HL-60/S4 treated with phorbol 12-myristate 13-acetate at 8.2 ng/mL for 4 days and 3 days (cell line): ENCODE measurements at regions not wholly inside any gene's neighbourhood (a gene's known extent, or its start where the extent isn't known, plus 50 kb on each side); places are given as distances from the start of the nearest gene placed in this dataset.

Experiments used
- in situ Hi-C: fragments of 300-500 bp; cut with MboI; formaldehyde crosslinking; loops from 2 replicates; pipeline ENCODE4 v1.15.0; 2022; ENCODE audit warnings: low sequenced_read_pairs

DNA sequence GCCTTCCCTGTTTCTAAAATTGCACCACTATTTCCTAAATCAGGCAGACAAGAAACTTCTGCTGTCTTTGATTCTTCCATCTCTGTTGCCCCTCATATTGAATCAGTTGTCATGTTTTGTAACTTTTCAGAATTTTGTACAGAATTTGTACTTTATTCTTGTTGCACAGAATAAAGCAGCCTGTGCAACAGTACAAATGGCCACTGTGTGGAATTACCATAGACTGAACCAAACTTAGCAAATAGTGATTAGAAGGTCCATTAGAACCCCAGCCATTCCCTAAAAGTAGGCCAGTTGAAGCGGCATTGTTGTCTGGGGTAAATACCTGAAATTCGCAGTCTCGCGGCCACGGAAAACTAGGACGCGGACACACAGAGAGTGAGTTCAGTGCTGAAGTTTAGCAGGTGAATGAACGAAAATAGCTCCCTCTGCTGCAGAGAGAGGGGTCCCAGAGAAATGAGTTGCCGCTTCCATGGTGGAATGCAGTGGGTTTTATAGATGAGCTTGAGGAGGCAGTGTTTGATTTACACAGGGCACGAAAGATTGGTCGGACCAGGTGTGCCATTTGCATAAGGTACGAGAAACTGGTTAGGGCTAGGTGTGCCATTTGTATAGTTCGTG is 71.8 kb downstream of the C4orf33 start:
- in situ Hi-C loops = no loop called here

DNA sequence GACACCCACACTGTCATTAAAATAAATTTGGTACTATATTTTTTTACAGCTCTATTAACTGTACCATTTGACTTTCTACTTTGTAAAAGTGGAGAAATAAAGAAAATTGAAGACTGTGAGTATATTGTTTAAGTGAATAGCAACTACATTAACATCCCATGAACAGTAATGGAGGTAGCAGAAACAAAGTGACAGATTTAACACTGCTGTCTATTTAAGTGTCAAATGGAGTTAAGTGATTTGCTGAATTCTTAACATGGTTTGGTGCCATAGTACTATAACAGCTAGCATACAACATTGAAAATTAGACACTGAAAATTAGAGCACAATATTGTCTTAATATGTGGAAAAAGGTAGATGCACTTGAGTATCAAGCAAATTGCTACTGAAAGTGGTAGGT is 76.2 kb downstream of the C4orf33 start:
- in situ Hi-C loops = no loop called here

DNA sequence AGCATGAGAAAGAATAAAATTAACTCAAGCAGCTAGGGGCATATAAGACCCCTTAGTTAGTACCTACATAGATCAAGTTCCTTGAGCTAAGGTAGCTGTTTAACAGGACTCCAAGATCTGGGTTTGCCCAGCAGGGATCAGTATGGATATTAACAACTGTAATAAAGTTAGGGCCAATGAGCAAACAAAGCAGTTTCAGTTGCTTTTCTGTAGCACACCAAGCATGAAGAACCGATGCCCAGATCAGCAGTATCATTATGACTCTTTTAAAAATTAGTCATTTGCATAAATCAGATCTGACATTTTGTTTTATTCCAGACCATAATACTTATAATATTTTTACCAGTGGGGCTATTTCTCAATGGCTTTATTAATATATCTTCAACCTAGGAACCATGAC is 80.9 kb downstream of the C4orf33 start:
- in situ Hi-C loops = no loop called here

DNA sequence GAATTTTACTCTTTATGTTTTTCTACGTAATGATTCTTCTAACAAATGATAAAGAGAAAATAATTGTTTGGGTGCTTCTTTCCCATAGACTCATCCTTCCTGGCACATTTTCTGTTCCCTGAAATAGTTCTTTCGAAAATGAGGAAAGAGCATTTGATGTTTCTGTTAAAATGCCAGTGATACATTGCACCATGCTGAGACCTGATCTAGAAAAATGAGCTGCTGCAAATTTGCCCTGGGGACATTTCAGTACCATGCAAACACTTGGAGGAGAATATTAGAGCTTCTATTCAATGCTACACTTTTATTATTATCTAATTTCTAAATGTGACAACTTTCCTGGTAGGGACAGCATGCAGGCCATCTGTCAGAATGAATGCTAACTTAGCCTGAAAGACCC is 83.3 kb downstream of the C4orf33 start:
- in situ Hi-C loops = no loop called here

DNA sequence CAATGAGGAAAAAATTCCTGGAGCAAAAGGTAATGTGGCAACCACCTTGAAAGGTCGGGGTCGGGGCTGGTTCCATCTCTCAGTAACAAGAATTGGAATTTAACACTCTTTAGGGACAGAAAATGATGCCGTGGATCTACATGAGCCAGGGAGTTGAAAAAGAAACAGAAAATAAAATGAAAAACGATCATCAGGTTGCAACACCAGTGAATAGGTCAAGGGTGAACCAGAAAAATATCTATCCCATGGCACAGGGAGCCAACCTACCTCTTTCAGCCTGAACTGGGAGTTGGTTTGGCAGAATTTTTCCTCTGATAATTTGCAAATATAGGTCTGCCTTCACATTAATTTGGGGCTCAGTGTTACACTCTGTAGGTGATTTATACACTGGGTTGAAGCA is 93.7 kb downstream of the C4orf33 start:
- in situ Hi-C loops = no loop called here

DNA sequence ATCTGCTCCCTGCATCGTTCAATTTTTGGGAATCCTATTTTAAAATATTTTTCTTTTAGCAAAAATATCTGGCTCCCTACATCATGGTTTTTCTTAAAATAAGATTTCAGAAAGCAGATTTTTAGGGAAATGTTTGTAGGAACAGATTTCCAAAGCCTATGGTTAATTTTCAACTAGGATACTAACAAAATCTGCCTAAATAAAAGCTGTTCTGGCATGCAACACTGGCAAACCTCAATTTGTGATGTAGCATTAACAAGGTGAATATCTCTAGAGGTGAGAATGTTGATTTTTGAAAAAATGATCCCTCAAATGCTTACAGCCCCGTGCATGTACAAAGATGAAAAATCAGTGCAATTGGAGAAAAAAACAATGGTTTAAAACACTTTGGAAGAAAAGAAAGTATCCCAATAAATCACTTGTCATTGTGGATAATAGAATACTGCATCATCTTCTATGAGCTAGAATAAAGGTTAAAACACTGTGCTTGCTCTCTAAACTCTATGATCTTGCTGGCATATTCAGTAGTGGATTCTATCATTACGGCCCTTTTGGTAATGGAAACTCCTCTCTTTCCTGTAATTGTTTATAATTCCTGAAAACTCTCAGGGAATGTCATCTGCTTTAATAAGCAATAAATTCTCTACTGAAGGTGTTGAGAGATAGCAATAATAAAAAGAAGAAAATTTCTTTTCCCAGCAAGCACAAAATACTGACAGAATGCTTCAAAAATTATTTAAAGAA is 97.6 kb downstream of the C4orf33 start:
- in situ Hi-C loops = no loop called here

DNA sequence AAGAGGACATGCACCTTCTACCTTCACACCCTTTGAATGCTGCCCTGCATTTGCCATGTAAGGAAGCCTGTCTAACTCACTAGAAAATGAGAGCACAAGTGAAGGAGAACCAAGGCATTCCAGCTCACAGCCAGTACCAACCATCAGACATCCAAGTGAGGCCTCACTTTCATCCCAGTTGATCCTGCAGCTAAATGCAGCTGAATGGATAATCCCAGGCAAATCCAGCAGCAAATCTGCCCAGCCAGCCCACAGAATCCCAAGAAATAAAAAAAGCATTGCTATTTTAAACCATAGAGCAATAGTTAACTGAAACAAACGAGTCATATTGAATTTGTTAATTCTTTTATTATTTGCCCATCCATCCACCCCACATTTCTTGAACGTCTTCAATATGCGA is 112.5 kb downstream of the C4orf33 start:
- in situ Hi-C loops = no loop called here

DNA sequence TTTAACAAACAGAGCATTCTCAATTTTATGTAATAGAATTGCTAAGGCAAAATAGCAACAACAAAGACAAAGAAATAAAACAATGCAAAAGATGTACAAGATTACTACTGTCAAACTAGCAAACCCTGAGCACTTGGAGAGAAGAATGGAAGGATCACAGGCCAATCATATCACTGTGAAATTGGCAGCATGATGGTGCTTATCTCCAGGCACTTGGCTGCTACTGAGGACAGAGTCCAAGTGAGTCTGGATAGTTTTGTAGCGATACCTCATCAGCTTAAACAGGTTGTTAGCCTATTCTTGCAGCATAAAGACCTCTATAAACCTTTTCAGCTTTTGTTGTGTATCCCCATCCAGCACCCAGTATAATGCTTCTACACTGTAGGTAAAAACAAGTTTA is 117.7 kb downstream of the C4orf33 start:
- in situ Hi-C loops = no loop called here

DNA sequence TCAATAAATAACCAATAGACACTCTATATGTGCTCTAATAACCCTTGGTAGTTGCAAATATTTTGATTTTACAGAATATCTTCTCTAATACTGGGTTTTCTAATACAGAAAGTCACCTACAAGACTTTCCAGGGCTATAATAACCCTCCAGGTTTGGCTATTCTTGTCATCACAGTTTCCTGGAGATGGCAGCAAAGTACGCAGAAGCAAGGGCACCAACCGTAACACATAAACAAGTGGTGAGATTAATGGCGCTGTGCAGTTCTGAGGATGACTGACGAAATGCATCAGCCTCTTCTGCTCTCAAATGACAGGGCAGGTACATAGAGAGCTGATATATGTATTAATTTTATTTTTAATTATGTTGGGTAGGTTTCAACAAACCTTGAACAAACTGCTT is 122.4 kb downstream of the C4orf33 start:
- in situ Hi-C loops = no loop called here

DNA sequence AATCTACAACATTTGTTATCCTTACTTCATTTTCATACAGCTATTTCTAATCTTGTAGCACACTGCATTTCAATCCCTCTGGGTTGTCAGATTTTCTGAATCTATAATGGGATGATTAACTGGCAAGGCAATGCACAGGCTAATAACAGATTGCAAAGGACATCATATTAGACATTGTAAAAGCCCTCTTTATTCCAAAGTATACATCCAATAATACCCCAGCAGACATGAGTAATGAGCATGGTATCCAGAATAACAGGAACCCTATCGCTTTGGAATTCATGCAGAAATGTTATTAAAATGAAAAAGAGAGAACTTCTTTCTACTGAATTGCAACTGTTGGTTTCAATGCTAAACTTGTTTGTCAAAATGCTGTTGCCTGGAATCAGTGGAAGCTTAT is 122.9 kb downstream of the C4orf33 start:
- in situ Hi-C loops = no loop called here

DNA sequence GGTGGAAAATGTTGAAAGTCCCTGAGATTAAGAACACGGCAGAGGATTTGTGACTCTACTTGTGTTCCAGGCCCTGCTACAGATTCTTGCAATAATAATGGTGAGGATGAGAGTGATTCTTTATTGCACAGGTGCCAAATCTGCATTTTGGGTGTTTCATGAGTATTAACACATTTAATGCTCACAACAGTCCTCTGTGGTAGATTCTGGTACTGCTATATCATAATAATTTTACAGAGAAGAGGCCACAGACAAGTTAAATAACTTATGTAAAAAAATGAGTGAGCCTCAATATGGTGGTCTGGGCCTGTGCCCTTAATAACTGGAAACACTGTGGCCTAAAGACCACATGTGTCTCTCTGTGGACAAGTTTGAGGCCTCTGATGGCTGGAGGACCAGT is 124.3 kb downstream of the C4orf33 start:
- in situ Hi-C loops = no loop called here

DNA sequence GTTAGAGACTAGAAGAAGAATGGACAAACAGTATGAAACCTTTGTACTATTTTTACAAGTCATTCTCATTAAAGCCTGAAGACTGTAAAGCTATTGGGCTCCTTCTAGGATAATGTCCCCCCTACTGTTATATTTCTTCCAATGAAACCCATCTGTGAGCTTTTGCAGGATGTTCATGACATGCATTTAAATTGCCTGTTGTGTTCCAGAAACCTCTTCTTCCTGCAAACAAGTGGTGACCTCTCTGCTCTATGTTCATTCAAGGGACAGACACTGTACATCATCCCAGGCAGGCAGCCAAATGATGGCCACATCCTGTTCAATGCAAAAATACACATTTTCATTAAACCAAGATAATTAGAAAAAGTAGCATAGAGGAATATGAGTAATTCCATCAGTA is 128.0 kb downstream of the C4orf33 start:
- in situ Hi-C loops = no loop called here

DNA sequence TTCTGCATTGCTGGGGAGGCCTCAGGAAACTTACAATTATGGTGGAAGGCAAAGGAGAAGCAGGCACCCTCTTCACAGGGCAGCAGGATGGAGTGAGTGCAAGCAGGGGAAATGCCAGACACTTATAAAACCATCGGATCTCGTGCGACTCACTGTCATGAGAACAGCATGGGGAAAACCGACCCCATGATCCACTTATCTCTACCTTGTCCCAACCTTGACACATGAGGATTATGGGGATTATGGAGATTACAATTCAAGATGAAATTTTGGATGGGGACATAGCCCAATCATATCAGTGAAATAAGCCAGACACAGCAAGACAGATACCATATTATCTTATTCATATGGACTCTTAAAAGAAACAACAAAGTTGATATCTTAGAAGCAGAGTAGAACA is 134.9 kb downstream of the C4orf33 start:
- in situ Hi-C loops = no loop called here

DNA sequence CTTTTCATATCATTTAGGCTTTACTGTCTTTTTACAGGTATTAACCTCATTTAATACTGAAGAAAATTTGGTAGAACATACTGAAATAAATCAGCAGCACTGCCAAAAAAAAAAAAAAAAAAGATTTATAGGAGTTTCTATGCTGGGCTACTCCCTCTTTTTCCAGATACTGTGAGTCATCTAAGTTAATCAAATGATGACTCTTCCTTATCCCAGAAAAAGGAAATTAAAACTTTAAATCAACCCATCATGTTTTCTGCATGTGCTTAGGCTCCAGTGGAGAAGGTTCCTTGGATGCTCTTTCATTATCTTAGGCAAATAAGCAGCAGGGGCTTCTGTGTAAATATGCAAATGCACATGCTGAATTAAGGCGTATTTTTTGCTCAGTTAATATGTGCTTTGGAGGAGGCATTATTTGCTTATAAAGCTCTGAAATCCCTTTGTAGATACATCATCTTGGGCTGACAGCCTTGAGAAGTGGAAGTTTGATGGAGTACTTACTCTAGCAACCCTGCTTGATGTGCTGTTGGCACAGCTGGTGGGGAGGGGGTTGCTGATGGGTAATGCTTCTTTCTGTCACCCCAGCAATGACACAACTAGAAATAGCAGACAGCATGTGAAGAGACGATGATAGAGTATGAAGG is 136.1 kb downstream of the C4orf33 start:
- in situ Hi-C loops = no loop called here

DNA sequence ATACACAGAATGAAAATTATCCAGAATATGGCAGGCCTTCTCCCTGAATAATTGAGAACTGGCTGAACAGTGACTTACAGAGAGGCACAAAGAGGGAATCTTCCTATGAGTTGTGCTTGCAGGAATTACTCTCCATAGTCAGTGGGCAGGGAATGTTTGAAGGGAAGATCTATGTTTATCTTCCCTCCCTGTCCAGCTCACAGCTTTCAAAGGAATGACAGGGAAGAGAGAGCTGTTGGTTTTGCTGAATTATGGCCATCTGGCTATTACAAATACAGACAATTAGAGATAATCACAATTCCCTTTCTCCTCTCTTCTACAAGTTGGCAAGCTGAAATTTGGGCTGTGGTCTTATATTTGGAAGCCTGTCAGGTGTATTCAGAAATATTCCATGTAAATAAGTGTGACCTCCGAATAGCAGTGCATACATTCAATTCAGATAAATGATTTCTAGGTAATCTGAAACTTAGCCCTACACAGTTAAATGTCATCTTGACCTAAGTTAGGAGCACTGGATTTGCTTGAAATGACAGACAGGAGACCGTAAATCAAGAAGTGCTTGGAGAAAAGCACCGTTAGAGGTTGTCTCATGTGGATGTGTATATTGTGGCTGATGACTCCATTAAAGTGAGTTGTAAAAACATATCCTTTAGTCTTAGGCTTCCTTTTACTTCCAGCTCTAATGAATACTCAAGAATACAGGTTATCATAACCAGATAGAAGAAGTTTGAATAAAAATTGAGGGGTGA is 136.8 kb downstream of the C4orf33 start:
- in situ Hi-C loops = no loop called here

DNA sequence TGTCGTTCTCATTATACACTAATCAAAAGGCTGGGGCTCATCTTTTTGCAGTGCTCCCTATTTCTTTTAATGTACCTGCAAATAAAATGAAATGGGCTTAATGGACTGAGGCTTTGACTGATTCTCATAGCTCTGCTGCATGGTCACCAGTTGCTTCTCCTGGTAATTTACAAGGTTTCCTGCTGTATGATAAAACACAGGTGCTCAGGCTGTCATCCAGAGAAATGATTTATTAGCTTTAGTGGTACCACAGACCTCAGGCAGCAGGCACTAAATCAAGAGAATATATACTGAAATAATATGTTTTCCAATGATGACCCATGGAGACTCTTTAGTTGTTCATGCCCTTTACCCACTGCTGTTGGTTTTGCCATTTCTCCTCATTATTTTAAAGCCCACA is 137.7 kb downstream of the C4orf33 start:
- in situ Hi-C loops = no loop called here

DNA sequence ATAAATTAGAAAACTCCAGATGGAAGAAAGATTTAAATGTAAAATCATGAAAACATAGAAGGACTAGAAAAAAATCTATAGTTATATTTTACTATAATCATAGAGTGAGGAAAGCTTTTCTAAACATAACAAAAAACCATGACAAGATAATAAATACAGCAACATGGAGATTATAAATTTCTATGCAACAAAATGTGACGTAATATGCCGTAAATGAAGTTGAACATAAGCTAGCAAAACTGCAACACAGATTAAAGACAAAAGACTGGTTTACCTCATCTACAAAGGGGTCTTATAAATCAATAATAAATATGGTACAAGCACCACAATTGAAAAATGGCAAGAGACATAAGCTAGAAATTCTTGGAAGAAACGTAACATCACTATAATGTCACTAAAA is 140.4 kb downstream of the C4orf33 start:
- in situ Hi-C loops = no loop called here

DNA sequence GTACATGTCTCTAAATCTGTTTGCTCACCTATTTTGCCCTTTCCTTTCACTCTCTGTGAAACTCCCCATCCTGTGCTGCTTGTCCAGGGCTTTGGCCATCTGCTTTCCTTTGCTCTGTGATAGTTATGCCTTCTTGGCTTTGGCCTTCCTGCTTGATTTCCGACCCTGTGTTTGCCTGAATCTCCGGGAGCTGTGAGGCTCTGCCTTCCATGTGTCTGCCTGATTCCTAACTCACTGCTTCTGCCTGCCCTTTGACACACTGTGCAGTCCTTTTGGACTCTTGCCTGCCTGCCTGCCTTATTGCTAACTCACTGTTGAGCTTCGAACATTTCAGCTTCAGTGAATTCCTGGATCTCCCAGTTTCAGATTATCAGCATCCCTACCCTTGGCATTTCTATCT is 143.1 kb downstream of the C4orf33 start:
- in situ Hi-C loops = no loop called here

DNA sequence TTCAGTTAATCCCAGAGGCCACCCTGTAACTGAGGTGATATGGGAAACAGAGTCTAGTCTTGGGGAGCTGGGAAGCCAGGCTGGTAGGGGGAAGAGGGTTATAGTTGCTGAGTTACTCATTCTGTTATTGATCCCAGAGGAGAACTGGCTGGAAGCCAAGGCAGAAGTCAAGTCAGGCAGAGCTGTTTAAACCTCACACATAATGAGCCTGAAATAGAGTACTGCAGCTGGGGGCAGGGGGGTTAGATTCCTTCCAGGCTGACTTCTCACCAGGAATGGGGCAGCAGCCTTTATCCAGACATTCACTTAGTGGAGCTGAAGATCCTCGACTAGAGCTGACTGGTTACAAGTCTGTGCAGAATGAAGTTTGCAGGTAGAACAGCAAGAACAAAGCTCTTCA is 144.9 kb downstream of the C4orf33 start:
- in situ Hi-C loops = no loop called here

DNA sequence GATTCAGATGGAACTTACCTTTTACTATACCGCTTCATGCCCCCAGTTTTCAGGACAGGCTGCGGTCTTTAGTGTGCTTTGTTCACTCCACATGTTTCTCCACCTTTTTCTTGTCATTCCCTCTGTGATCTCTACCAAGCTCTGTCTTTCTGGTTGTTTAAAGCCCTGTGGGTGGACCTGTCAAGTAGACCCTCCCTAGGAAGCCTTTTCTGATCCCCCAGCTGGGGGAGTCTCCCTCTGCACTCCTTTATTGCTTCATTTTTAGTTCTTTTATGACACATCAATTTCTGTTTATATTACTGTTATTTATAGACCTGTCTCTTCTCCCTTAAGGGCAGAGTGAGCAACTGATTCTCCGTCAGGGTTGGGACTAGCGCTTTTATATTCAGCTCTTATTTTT is 150.2 kb downstream of the C4orf33 start:
- in situ Hi-C loops = no loop called here

DNA sequence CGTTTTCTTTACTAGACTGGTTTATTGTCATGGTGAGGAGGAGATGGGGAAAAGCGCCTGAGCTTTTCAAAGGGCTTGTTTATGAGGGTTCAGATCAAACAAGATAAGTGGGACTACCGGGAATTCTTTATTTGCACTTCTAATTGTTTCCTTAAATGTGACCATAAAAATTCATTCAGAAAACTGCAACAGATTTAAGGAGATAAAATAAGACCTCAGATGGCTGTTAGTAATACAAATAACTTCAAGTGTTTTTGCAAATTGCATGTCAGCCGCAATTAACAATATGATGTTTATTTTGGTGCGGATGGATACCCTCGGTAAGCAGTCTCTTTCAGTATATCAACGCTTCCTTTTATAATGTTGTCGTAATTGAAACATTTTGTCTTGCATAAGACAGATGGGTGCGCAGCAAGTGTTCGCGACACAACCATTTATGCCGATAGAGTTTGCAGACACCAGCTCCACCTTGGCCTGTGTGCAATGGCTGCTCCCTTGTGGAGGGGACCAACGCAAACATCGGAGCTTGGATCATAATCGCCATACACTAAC is 151.0 kb downstream of the C4orf33 start:
- in situ Hi-C loops = no loop called here
